HG02840 (cell line): ENCODE measurements at regions not wholly inside any gene's neighbourhood (a gene's known extent, or its start where the extent isn't known, plus 50 kb on each side); places are given as distances from the start of the nearest gene placed in this dataset.
"Not testable (repeated sequence)": the region's sequence is repeated elsewhere in the genome, so short reads cannot be mapped to it uniquely, and the experiment has no call there.

Experiments
- ATAC-seq: cut with Tn5 transposase; IDR thresholded peaks from one replicate; pipeline ENCODE4 v1.9.1; 2021; ENCODE audit warnings: mild to moderate bottlenecking, moderate library complexity, moderate number of reproducible peaks; ENCODE audit not compliant: unreplicated experiment, low FRiP score

DNA sequence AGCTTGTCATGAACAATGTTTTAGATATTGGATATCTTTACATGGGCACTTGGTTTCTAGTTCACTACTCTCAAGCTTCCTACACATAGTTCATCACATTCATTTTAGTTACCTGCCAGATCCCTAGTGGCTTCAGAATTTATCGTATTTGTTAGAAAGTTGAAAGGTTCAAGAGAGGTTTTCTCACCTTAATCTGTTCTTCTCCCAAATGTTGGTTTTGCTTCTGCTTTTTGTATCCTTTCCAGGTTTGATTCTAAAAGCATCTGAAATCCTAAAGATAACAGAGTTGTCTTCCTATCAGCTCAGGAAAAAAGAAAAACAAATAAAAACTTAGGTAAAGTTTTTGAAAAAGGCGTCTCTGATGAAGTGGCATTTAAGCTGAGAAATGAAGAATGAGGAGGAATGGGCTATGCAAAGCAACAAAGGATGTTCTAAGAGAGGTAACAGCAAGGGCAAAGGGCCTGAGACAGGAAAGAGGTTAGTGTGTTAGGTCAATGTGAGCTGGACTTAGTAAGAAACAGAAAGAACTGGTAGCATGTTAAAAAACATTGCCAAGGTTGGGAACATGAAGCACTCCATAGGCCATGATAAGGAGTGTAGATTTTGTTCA, 104.7 kb upstream of the CMC1 start:
- no peak for ATAC-seq

DNA sequence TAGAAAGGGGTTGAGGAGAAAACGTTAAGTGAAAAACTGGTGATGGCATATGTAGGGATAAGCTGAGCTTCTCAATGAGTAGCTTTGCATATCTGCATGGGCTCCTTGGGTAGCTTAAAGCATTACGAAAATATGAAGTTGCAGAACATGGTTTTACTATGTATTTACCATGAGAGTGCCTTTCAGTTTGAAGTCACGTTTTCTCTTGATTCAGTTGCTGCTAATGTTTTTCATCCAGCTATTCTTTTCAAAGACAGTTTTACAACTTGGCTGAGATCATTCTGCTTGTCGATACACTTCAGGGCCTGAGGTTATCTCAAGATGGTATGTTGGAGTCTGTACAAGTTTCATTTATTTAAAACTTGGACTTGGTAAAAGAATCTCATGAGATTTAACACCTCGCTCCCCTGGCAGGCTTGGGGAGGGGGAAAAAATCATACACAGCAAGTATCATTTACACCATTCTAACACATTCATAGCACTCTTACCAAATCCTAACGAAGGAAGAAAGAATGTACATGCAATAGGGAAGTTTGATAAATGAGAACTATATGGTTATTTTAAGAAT, 103.3 kb upstream of the CMC1 start:
- no peak for ATAC-seq

DNA sequence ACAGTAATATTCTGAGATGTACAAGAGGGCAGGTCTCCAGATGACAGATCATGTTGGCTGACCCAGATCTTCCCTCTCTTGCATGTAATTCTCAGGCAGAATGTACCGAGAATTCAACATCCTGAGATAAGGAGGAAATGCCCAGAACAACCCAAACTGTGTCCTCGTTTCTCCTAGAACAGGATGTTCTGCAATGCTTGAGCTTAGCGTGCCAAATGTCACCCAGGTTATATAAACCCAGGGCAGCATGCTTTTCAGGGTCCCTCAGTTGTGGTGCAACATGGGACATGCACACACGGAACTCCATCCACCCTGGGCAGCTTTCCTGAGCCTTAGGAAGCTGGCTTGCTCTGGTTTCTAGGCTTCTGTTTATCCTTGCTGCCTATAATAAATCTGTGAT, 102.1 kb upstream of the CMC1 start:
- ATAC-seq: no peak

DNA sequence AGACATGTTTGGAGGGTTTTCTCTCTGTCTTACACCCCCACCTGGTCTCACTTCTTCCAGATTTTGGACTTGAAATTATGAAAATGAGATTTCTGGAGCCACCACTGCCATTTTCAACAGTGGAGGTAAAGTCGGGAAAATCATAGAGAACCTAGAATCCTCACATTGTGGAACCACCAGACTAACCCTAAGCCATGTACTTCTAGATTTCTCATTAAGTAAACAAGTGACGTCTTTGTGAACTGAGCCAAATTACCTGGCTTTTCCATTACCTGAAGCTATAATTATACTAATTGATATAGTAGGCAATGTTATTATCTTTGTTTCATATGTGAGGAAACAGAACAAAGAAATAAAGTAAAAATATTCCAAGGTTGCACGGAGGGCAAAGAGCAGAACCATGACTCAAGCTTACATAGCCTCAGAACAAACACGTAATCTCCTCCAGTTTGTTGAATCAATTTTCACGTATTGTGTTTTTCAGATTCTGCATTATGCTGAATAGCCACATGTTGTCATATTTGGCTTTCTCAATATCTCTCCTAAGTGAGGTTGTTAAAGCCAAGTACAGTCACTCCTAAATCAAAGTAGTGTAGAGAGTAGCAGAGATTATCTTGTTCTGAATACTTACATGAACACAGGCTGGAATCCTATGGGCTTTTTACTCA, 101.3 kb upstream of the CMC1 start:
- ATAC-seq: no peak

DNA sequence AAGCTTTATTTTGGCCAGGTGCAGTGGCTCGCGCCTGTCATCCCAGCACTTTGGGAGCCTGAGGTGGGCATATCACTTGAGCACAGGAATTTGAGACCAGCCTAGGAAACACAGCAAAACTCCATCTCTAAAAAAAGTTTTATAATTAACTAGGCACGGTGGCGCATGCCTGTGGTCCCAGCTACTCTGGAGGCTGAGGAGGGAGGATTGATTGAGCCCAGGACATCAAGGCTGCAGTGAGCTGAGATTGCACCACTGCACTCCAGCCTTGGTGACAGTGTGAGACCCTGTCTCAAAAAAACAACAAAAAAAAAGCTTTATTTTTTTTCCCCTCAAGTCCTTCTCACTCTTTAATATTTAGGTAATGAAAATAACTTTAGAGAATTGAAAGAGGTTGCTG, 100.8 kb upstream of the CMC1 start:
- no peak for ATAC-seq

DNA sequence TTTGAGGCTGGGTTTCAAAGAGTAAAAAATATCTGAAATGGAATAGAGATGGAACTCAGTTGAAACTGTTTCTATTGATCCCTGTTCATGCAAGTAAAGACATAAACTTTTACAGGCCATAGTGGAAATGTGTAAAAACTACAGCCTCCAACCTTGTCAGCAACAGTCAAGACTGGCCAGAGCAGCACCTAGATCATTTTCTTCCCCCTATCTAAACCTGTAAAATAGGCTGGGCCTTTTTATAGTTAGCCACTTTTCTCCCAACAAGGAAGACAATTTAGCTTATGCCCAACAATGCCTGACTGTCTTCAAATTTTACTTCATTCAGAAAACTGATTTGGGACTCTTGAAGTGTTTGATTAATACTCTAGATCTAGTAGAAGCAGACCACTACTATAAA, 91.5 kb upstream of the CMC1 start:
- ATAC-seq: no peak

DNA sequence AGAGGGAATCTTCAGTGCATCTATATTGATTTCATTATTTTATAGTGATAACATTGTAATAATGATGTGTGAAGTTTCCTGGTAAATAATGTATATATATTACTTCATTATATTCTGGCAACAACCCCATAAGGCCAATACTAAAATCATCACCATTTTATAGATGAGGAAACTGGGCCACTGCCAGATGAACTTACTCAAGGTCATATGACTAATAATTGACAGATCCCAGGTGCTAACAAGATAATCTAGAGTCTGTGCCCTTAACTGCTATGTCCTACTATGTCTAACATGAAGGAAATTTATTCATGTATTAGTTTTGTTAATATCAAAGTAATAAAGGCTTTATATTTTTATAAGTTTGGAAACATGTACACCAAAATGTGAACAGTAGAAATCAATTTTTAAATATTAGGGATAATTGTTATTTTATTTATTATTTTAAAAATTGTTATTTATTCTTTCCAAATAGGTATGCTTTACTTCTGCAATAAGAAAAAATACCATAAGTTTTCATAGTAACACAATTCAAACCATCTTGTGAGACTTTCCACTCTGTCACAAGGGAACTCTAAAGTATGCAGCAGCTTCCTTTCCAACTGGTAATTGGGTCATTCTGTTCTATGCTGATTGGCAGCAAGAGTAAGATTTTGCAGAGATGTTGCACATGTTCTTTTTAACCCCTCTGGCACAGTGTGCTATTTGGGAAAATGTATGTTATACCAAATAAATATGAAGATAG, 90.8 kb upstream of the CMC1 start:
- no peak for ATAC-seq

DNA sequence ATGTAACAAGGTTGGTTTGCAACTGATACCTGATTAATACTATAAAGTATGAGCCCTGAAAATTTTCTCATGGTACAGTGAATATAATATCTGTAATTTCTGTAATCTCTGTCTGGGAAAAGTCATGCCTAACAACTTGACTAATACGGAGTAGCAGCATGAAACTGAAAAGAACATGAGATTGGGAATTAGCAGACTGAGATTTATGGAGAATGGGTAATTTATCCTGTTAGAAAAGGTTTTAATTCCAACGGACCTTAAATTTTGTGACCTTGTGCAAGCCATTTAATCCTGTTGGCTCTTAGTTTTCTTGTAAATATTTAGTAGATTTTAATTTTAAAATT, 90.2 kb upstream of the CMC1 start:
- no peak for ATAC-seq

DNA sequence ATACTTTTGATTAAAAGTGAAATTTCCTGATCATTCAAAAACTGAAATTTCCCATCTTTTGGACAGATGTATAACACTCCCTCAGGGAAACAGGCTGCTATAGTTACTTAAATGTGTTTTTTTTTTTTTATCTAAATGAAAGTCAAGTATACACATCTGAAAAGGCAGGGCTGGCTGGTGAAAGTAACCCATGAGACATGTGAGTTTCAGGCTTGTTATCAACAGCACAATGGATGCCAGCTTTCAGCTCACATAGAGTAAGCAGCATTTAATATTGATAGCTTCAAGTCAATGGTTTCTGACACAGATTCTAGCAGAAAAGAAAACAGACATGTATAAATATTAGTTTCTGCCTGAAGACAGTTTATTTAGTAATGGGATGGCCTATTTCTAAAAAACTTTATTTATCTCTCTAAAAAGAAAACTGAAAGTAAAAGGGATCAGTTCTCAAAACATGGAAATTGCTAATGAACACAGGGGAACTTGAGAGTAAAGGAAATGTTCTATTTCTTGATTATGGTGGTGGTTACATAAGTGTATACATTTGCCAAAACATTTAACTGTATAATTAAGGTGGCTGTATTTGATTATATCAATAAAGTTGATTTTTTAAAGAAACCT, 89.7 kb upstream of the CMC1 start:
- ATAC-seq: peak; percentile 73

DNA sequence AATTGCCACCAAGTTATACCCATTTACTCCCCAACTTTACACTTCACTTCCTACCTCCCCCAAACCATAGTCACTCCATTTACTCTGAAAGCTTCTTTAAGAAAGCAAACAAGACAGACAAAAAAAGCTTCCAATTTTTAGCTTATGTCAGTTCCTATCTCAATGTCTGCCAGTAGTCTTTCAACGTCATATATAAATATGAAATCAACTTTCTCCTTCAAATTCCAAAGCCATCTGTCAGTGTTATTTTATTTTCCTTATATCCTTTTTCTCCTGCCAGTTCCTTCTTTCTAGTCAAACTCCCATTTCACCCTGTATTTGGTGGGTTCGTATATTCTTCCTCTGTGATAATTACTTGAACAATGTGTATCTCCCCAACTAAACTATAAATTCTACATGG, 85.8 kb upstream of the CMC1 start:
- ATAC-seq: no peak

DNA sequence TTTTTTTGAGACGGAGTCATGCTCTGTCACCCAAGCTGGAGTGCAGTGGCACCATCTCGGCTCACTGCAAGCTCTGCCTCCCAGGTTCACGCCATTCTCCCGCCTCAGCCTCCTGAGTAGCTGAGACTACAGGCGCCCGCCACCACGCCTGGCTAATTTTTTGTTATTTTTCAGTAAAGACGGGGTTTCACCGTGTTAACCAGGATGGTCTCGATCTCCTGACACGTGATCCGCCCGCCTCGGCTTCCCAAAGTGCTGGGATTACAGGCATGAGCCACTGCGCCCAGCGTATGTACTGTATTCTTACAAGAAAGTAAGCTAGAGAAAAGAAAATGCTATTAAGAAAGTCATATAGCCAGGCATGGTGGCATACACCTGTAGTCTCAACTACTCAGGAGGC, 84.8 kb upstream of the CMC1 start:
- not testable (repeated sequence) for ATAC-seq

DNA sequence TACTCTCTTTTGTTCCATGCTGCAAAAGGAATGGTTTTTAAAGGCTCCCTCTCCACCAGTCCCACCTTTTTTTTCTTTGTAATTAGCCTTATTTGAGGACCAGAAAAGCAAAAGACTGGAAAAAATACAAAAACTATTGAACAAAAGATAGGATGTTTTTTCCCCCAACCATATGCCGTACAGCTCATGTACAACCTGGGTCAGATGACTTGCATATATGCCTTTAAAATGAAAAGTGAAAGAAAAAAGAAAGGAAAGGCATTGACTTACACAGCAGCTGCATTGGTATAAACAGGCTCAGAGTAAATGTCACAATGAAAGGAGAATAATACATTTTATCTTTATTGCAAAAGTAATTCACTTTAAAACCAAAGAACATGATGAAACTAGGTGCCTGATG, 69.5 kb upstream of the CMC1 start:
- peak; percentile 70 for ATAC-seq

DNA sequence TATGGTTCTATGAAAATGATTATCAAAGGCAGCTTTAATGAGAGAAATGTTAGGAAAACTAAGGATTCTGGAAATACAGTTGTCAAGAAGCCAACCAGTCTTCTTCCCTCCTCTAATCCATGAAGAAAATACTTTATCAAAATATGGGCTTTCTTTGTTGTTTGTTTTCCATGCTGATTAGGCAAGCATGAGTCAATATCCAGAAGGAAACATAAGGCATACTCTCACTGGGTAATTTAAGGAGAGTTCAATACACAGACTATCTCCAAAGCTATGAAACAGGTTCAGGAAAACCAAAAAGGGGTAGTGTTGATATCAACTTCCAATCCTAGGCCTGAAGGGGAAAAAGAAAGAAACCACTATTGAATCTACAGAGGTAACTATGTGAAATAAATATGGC, 68.7 kb upstream of the CMC1 start:
- ATAC-seq: no peak

DNA sequence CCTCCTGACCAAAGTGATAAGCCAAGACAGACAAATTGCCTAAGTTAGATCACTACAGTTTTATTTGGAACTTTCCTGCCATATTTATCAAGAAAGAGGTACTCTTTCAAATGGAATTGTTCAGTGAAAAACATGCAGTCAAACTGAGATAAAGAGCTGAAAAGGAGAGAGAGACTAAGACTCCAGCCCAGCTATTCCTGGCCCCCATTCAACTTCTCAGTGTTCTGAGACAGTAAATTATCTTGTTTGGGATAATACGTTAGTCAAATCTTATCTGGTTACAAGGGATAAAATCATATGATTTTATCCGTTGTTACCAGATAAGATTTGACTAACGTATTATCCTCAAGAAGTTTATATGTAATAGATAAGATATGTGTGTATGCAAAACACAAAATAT, 67.6 kb upstream of the CMC1 start:
- ATAC-seq: no peak

DNA sequence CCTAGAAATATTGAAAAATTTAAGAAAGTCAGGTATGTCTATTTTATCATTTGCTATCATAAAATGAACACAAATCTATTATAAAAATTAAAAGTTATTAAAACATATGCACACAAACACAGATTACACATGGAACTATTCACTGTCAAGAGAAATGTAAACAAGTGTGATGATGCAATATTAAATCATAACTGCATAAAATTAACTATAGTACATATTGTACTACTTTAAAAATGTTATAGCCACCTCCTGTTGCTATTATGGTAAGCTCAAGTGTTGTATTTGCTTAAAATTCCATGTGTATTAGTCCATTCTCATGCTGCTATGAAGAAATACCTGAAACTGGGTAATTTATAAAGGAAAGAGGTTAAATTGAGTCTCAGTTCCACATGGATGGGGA, 54.7 kb upstream of the CMC1 start:
- no peak for ATAC-seq

DNA sequence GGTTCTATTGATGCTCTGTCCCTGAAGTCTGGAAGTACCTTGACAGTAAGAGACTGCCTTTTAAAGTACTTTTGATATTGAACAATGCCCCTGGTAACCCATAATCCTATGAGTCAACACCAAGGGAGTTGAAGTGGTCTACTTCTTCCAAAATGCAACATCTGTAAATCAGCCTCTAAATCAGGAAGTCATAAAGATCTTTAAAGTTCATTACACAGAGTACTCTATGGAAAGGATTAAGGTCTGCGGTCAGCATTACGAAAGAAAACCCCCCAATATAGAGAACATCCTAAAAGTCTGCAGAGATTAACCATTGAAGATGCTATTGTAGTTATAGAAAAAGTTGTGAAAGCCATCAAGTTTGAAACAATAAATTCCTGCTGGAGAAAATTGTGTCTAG, 52.7 kb upstream of the CMC1 start:
- ATAC-seq: no peak

DNA sequence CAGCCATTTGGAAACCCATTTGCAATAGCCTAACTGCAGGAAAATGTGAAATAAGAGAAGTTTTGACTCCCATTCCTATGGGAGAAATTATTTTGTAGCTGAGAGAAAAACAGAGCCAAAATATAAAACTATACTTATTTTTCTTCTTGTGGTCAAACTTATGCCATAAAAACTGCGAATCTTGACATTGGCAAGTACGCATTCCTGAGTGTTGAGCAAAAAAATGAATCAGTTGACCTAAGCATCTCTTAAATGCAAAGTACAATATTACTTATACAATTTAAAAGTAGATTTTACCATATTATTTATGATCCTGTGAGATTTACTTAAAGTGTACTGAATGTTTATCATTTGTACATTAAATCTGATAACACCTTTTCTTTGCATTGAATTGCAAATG, 50.1 kb upstream of the CMC1 start:
- ATAC-seq: no peak
